Gastroesophageal sphincter (tissue), 4 donors: ENCODE measurements at regions not wholly inside any gene's neighbourhood (a gene's known extent, or its start where the extent isn't known, plus 50 kb on each side); places are given as distances from the start of the nearest gene placed in this dataset.

ENCODE experiments used
- ATAC-seq: fragments of 150-250 bp; one replicate; pipeline ENCODE4 v1.9.1; 2016; ENCODE audit warnings: mild to moderate bottlenecking, moderate library complexity
- H3K27ac ChIP-seq, 4 donors: fragments of 200-600 bp; sonication (generic) in 3 of 4; 1 replicate in 3 of 4; 2 replicates in 1 of 4; pipeline ENCODE4 v1.5.1; 2016 to 2019
- H3K27me3 ChIP-seq: fragments of 200-600 bp; sonication (generic); one replicate; pipeline ENCODE4 v1.5.1; 2019
- H3K36me3 ChIP-seq, 2 donors: fragments of 200-600 bp; sonication (generic); one replicate each; pipeline ENCODE4 v1.5.1; 2019; ENCODE audit warnings: control low read depth in 1 of 2
- H3K4me1 ChIP-seq, 3 donors: fragments of 200-600 bp; sonication (generic); 1 replicate in 2 of 3; 2 replicates in 1 of 3; pipeline ENCODE4 v1.5.1; 2016 to 2019; ENCODE audit warnings: control low read depth in 2 of 3
- H3K4me3 ChIP-seq, 2 donors: fragments of 200-600 bp; sonication (generic); one replicate each; pipeline ENCODE4 v1.5.1; 2019; ENCODE audit warnings: mild to moderate bottlenecking in 1 of 2, moderate library complexity in 1 of 2
- H3K9me3 ChIP-seq, 3 donors: fragments of 200-600 bp; sonication (generic); one replicate each; pipeline ENCODE4 v1.5.1; 2017 to 2019; ENCODE audit warnings: control low read depth in 2 of 3
- EP300 ChIP-seq: sonication (generic); formaldehyde crosslinking; IDR thresholded peaks from one replicate; pipeline ENCODE4 v1.6.1; 2017; ENCODE audit warnings: antibody characterized with exemption, mild to moderate bottlenecking
- POLR2A ChIP-seq, 2 donors: fragments of 450-650 bp; IDR thresholded peaks; one replicate each; pipeline ENCODE4 v1.6.1; 2017; ENCODE audit warnings: antibody characterized with exemption in 2 of 2, mild to moderate bottlenecking in 2 of 2, moderate library complexity in 1 of 2
- POLR2AphosphoS5 ChIP-seq: sonication (generic); formaldehyde crosslinking; IDR thresholded peaks from one replicate; pipeline ENCODE4 v1.6.1; 2017; ENCODE audit warnings: antibody characterized with exemption
- WGBS, 2 donors: methylation state at CpG; one replicate each; pipeline ENCODE4 v1.1.5; 2018; ENCODE audit warnings: low coverage in 1 of 2; 5-methylcytosine and 5-hydroxymethylcytosine counted together
- small RNA-seq, 4 donors: library from RNA; depleted of rRNA; stranded (forward); fragments of <200 nt; gene quantifications; one replicate each; pipeline ENCODE3, GENCODE V24; 2016
- TF ChIP-seq, protein P1 (sequence below), 4 experiments: fragments of 200-600 bp in 2 of 4; fragments of 450-650 bp in 2 of 4; sonication (generic) in 1 of 4; IDR thresholded peaks; one replicate each; pipeline ENCODE4 v1.5.1; 2017 to 2019; ENCODE audit warnings: antibody characterized with exemption in 4 of 4, mild to moderate bottlenecking in 2 of 4, moderate library complexity in 2 of 4

- Histone ChIP-seq H3K36me3 (no peaks in the 10 kb centered on the region), H3K9me3 (no peaks in the 10 kb centered on the region), H3K4me3 (no peak overlapping the region), H3K27me3 (no peaks in the 10 kb centered on the region), H3K4me1 (no peaks in the 10 kb centered on the region), H3K27ac (no peak overlapping the region)
- TF ChIP-seq EP300 (no peak), POLR2A (IDR thresholded peaks at IDR 0.05) (no peak), POLR2AphosphoS5 (no peak)
- TF ChIP-seq, protein P1, sequence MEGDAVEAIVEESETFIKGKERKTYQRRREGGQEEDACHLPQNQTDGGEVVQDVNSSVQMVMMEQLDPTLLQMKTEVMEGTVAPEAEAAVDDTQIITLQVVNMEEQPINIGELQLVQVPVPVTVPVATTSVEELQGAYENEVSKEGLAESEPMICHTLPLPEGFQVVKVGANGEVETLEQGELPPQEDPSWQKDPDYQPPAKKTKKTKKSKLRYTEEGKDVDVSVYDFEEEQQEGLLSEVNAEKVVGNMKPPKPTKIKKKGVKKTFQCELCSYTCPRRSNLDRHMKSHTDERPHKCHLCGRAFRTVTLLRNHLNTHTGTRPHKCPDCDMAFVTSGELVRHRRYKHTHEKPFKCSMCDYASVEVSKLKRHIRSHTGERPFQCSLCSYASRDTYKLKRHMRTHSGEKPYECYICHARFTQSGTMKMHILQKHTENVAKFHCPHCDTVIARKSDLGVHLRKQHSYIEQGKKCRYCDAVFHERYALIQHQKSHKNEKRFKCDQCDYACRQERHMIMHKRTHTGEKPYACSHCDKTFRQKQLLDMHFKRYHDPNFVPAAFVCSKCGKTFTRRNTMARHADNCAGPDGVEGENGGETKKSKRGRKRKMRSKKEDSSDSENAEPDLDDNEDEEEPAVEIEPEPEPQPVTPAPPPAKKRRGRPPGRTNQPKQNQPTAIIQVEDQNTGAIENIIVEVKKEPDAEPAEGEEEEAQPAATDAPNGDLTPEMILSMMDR (IDR thresholded peaks at IDR 0.05): no peak
- WGBS, 2 donors: 93% methylated on average over 2 of the region's 2 CpGs; no CpG with 5 or more reads in 1 of the 2 donors
- no peak for ATAC-seq
Measured at GRCh38 chr7:88358881-88359280, 52.2 kb upstream of the STEAP4 start.

- no peaks in the 10 kb centered on the region for H3K36me3 ChIP-seq
- no peak overlapping the region for H3K27ac ChIP-seq
- TF ChIP-seq, protein P1 (IDR thresholded peaks at IDR 0.05): peak in 1 of 4 experiments; percentile 2
- no peak for TF ChIP-seq POLR2AphosphoS5
- 86 to 100% methylated on average over 2 of the region's 2 CpGs for WGBS, 2 donors
- no peak for ATAC-seq
- H3K4me3 ChIP-seq: no peak overlapping the region
- no peaks in the 10 kb centered on the region for H3K4me1 ChIP-seq
- H3K27me3 ChIP-seq: no peaks in the 10 kb centered on the region
- H3K9me3 ChIP-seq: no peaks in the 10 kb centered on the region
Measured at GRCh38 chr7:88358526-88358838, 51.8 kb upstream of the STEAP4 start.

DNA sequence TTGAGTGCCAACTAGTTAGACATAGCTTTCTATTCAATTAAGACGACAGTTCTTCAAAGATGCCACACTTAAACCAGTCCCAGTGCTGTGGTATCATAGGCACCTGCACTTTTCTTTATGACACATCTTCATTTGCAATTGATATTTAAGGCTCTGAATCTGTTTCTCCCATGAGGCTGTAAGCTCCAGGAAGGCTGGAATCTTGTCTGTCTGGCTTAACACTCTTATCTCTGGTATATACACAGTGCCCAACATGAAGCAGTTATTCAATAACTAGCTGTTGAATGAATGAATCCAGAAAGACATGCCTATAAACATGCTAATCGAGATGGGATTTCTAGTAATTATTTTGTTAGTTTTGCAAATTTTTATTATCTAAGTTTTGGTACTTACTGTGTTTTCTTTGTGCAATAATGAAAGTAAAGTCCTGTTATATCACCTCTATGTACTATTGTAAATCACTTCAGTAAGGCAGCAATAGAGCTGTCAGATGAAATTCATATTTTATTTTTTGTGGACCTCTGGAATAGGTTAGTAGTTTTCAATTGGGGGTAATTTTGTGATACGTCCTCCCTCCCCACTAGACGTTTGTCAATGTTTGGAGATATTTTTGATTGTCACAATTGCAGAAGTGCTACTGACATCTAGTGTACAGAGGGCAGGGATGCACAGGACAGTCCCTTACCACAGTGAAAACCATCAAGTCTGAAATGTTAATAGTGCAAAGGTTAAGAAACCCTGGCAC, 51.3 kb upstream of the STEAP4 start:
- WGBS, 2 donors: 41 to 43% methylated on average over 4 of the region's 4 CpGs
- Histone ChIP-seq H3K36me3 (no peaks in the 10 kb centered on the region), H3K27ac (no peak overlapping the region), H3K4me1 (no peaks in the 10 kb centered on the region), H3K4me3 (no peak overlapping the region), H3K9me3 (no peaks in the 10 kb centered on the region), H3K27me3 (no peaks in the 10 kb centered on the region)
- ATAC-seq: no peak
- no peak for TF ChIP-seq POLR2AphosphoS5
- TF ChIP-seq, protein P1 (IDR thresholded peaks at IDR 0.05): peak in 1 of 4 experiments; percentile 30

- TF ChIP-seq POLR2AphosphoS5: no peak
- TF ChIP-seq POLR2A (IDR thresholded peaks at IDR 0.05): no peak
- TF ChIP-seq, protein P1 (IDR thresholded peaks at IDR 0.05): no peak
- H3K9me3 ChIP-seq: no peaks in the 10 kb centered on the region
- H3K4me3 ChIP-seq: no peak overlapping the region
- H3K4me1 ChIP-seq: no peaks in the 10 kb centered on the region
- ATAC-seq: no peak
- H3K36me3 ChIP-seq: no peaks in the 10 kb centered on the region
- WGBS, 2 donors: 20 to 80% methylated on average over 1 of the region's 1 CpG
- no peak overlapping the region for H3K27ac ChIP-seq
- no peaks in the 10 kb centered on the region for H3K27me3 ChIP-seq
Measured at GRCh38 chr7:88357294-88357693, 50.6 kb upstream of the STEAP4 start.

Small RNA genes lying in the stretch of these regions (small RNA-seq; reads per million reads assigned to genes)
- gene EIF4A1P13 (0 reads per million in 4 donors), gene RF00272 (0 reads per million in 4 donors)
